ENCODE measurements at regions not wholly inside any gene's neighbourhood (a gene's known extent, or its start where the extent isn't known, plus 50 kb on each side); places are given as distances from the start of the nearest gene placed in this dataset.

DNA sequence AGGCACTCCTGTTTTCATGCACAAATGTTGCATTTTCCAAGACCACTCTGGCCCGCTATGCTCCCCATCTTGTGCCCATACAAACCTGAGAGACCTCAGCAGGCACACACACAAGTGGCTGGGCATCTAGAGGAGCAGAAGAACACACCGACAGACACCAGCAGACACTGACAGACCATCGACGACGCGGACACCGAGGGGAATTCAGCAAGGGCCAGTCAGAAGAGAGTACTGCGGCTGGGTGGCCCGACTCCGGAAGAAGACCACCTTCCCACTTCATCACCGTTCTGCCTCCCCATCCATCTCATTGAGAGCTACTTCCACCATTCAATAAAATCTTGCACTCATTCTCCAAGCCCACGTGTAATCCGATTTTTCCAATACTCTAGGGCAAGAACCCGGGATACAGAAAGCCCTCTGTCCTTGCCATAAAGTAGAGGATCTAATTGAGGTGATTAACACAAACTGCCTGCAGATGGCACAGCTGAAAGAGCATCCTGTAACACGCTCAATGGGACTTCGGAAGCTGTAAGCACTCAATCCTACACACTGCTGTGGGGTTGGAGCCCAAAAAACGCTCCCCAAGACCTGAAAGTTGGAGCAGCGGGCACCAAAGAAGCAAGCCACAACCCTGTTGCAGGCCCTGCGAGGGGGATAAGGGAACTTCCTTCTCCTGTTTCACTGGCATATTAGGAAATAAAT is 780.9 kb downstream of the ARAP2 start:
- H3K27ac Mint-ChIP-seq, result no peak overlapping the region
- no peak overlapping the region for H3K4me3 Mint-ChIP-seq
- ATAC-seq (no peak), DNase-seq (no peak)
- no peaks in the 10 kb centered on the region for H3K27me3 Mint-ChIP-seq
- H3K4me1 Mint-ChIP-seq, result no peaks in the 10 kb centered on the region
- H3K9me3 Mint-ChIP-seq, result peaks cover 6 to 16% of the 10 kb centered on the region in 2 donors

DNA sequence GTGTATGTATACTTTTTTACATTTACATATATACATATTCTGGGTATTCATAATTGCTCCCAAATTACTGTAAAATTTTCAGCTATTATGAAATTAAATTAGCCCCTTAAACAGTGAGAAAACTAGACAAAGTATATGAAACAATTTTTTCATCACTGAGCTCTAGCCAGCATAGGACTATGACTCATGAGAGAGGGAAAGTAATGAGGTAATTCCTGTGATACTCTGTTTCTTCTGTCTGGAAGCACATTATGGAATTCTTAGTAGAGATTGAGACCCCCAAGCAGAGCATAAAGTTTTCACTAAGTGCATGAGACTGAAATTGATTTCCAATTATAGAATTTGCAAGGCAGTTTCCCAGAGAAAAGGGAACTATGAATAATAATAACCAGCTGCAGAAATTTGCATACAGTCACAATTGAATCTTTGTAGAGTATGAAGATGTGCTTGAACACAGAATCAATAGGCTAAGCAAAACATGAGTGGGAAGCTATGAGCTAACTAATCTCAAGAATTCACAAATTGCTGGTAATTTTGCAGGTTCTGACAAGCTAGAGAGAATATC is 779.3 kb downstream of the ARAP2 start:
- H3K9me3 Mint-ChIP-seq, result peaks cover 0 to 4% of the 10 kb centered on the region in 2 donors
- H3K27me3 Mint-ChIP-seq, result no peaks in the 10 kb centered on the region
- no peak for ATAC-seq
- H3K4me3 Mint-ChIP-seq, result no peak overlapping the region
- H3K27ac Mint-ChIP-seq, result no peak overlapping the region
- no peaks in the 10 kb centered on the region for H3K4me1 Mint-ChIP-seq
- DNase-seq, result no peak

DNA sequence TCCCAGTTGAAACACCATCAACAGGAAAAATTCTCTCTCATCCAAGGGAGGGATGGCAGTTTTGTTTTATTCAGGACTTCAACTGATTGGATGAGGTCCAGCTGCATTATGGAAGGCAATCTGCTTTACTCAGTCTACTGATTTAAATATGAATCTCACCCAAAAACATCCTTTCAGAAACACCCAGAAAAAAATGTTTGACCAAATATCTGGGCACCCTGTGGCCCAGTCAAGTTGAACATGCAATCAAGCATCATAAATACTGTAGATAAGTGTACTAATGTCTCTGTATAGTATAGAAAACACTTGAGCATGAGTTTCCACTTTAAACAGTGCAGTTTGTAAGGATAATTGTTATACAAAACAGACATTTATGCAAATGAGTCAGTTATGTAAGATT is 753.2 kb downstream of the ARAP2 start:
- Mint-ChIP-seq H3K9me3 (peaks cover 0 to 4% of the 10 kb centered on the region in 2 donors), H3K4me3 (no peak overlapping the region), H3K4me1 (no peaks in the 10 kb centered on the region), H3K27ac (no peak overlapping the region), H3K27me3 (no peaks in the 10 kb centered on the region)
- no peak for DNase-seq
- no peak for ATAC-seq

DNA sequence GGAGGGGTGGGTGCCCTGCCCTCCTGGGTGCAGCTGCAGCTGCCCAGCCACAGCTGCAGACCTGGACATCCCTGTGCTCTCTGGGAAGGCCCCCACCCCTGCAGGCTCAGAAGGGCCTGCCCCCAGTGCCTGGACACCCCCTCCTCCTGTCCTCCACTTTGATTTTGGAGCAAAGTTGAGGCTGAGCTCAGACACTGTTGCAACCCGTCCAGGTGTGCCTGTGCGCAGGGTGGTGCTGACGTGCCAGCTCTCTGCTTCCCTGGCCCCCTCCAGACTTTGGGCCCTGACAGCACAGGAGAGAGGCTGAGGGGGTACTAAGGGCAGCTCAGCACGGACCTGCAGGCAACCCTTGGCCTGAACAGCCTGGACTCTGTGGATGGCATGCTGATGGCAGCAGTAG is 750.3 kb downstream of the ARAP2 start:
- peak overlapping the region in 1 of 2 donors; percentile 19 for H3K27ac Mint-ChIP-seq
- no peak for DNase-seq
- no peaks in the 10 kb centered on the region for H3K27me3 Mint-ChIP-seq
- no peaks in the 10 kb centered on the region for H3K4me1 Mint-ChIP-seq
- peak; percentile 33 for ATAC-seq
- peaks cover 0 to 7% of the 10 kb centered on the region in 2 donors for H3K9me3 Mint-ChIP-seq
- H3K4me3 Mint-ChIP-seq, result no peak overlapping the region

DNA sequence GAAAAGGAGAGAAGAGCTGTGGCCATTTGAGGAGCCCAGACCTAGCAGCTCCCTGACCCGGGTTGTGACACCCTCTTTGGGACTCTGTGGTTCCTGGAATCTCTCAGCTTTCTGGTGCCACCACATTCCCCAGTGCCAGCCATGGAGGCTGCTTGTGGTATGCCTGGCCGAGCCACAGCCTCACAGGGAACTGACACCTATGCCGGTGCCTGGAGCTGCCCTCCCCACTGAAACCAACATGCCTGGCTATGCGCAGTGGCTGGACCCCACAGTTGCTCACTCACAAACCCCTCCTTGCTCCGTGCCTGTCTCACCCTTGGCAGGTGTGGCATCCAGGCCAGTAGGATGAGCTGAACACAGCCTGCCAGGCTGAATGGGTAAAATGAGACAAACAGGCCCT is 749.4 kb downstream of the ARAP2 start:
- H3K27me3 Mint-ChIP-seq, result no peaks in the 10 kb centered on the region
- H3K9me3 Mint-ChIP-seq, result peaks cover 0 to 5% of the 10 kb centered on the region in 2 donors
- ATAC-seq (no peak), DNase-seq (no peak)
- H3K27ac Mint-ChIP-seq, result no peak overlapping the region
- H3K4me3 Mint-ChIP-seq, result no peak overlapping the region
- no peaks in the 10 kb centered on the region for H3K4me1 Mint-ChIP-seq

- no peak overlapping the region for H3K27ac Mint-ChIP-seq
- H3K4me1 Mint-ChIP-seq, result no peaks in the 10 kb centered on the region
- no peak overlapping the region for H3K4me3 Mint-ChIP-seq
- H3K9me3 Mint-ChIP-seq, result peaks cover 0 to 5% of the 10 kb centered on the region in 2 donors
- DNase-seq, result no peak
- no peaks in the 10 kb centered on the region for H3K27me3 Mint-ChIP-seq
- no peak for ATAC-seq
These were observed 743.5 kb downstream of the ARAP2 start for GRCh38 chr4:35500812-35501211.

- Mint-ChIP-seq H3K4me1 (no peaks in the 10 kb centered on the region), H3K9me3 (no peaks in the 10 kb centered on the region), H3K27me3 (no peaks in the 10 kb centered on the region), H3K4me3 (no peak overlapping the region), H3K27ac (no peak overlapping the region)
- ATAC-seq (no peak), DNase-seq (no peak)
These were observed 740.9 kb downstream of the ARAP2 start for GRCh38 chr4:35503435-35503834.

GRCh38 chr4:35506161-35506560 is 738.2 kb downstream of the ARAP2 start:
- Mint-ChIP-seq H3K4me1 (no peaks in the 10 kb centered on the region), H3K27me3 (no peaks in the 10 kb centered on the region), H3K27ac (no peak overlapping the region), H3K4me3 (no peak overlapping the region), H3K9me3 (no peaks in the 10 kb centered on the region)
- DNase-seq (no peak), ATAC-seq (no peak)

GRCh38 chr4:35511851-35512250 is 732.5 kb downstream of the ARAP2 start:
- ATAC-seq (no peak), DNase-seq (no peak)
- H3K4me1 Mint-ChIP-seq, result no peaks in the 10 kb centered on the region
- H3K9me3 Mint-ChIP-seq, result no peaks in the 10 kb centered on the region
- no peaks in the 10 kb centered on the region for H3K27me3 Mint-ChIP-seq
- no peak overlapping the region for H3K4me3 Mint-ChIP-seq
- no peak overlapping the region for H3K27ac Mint-ChIP-seq

DNA sequence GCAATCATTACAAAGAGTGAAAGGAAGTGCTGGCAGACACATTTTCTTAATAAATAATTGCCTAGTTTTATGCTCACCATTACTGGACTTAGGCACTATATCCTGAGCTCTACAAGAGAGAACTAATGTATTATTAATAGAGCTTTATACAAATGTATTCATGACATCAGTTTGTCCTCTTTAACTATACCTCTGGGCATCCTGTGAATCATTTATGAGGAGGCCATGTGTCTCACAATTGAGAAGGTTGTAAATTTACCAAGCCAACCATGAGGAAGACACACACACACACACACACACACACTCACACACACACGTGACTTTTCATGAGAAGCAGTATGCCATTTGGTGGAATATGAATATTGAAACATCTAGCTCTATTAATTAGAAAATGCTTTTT is 728.2 kb downstream of the ARAP2 start:
- Mint-ChIP-seq H3K27ac (no peak overlapping the region), H3K4me1 (no peaks in the 10 kb centered on the region), H3K4me3 (no peak overlapping the region), H3K27me3 (no peaks in the 10 kb centered on the region), H3K9me3 (no peaks in the 10 kb centered on the region)
- ATAC-seq, result no peak
- no peak for DNase-seq

GRCh38 chr4:35520059-35520458 is 724.3 kb downstream of the ARAP2 start:
- Mint-ChIP-seq H3K9me3 (peaks cover 0 to 5% of the 10 kb centered on the region in 2 donors), H3K4me3 (no peak overlapping the region), H3K4me1 (no peaks in the 10 kb centered on the region), H3K27ac (no peak overlapping the region), H3K27me3 (no peaks in the 10 kb centered on the region)
- ATAC-seq (no peak), DNase-seq (no peak)

- H3K9me3 Mint-ChIP-seq, result peaks cover 0 to 5% of the 10 kb centered on the region in 2 donors
- DNase-seq (no peak), ATAC-seq (no peak)
- no peaks in the 10 kb centered on the region for H3K4me1 Mint-ChIP-seq
- H3K27ac Mint-ChIP-seq, result no peak overlapping the region
- no peak overlapping the region for H3K4me3 Mint-ChIP-seq
- no peaks in the 10 kb centered on the region for H3K27me3 Mint-ChIP-seq
These were observed 722.6 kb downstream of the ARAP2 start for GRCh38 chr4:35521682-35522081.

DNA sequence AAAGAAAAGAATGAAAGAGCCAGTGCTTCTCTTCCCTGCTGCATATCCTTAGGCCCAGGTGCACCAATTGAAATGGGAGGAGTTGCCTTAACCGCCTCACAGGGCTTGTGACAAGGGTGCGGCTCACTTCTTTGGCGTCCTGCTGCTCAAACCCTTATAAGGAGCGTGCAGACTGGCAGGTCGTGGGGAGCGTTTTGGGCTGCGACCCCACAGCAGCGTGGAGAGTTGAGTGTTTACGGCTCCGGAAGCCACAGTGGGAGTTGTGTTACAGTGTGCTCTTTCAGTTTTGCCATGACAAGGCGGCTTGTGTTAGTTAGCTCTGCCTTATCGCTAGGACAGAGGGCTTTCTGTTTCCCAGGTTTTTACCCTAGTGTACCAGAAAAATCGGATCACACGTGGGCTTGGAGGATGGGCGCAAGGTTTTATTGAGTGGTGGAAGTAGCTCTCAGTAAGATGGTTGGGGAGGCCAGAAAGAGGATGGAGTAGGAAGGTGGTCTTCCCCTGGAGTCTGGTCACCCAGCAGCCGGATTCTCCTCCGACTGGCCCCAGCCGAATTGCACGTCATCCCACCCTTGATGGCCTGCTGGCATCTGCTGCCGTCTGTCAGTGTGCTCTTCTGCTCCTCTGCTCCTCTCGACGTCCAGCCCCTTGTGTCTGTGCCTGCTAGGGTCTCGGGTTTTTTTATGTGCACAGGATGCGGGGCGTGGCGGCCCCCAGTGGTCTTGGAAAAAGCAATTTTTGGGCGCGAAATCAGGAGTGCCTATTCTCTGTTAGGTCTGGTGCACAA is 718.9 kb downstream of the ARAP2 start:
- peak; percentile 88 for ATAC-seq
- H3K27ac Mint-ChIP-seq, result no peak overlapping the region
- peak overlapping the region; percentile 27 for H3K4me3 Mint-ChIP-seq
- H3K4me1 Mint-ChIP-seq, result no peaks in the 10 kb centered on the region
- no peaks in the 10 kb centered on the region for H3K27me3 Mint-ChIP-seq
- peak in 1 of 2 donors; percentile 16 for DNase-seq
- H3K9me3 Mint-ChIP-seq, result peaks cover 0 to 5% of the 10 kb centered on the region in 2 donors

DNA sequence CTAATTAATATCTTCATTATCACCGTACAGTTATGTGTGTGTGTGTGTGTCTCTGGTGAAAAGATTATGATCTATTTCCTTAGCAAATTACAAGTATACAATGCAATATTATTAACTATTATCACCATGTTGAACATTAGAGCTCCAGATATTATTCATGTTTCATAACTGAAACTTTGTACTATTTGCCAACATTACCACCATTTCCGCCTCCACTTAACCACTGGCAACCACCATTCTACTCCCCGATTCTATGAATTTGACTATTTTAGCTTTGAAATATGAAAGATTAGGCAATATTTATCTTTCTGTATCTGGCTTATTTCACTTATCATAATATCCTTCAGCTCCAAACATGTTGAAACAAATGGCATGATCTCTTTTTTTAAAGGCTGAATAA is 717.9 kb downstream of the ARAP2 start:
- Mint-ChIP-seq H3K4me1 (no peaks in the 10 kb centered on the region), H3K27me3 (no peaks in the 10 kb centered on the region), H3K4me3 (no peak overlapping the region), H3K9me3 (peaks cover 0 to 5% of the 10 kb centered on the region in 2 donors), H3K27ac (no peak overlapping the region)
- DNase-seq (no peak), ATAC-seq (no peak)

- DNase-seq, result no peak
- Mint-ChIP-seq H3K27ac (no peak overlapping the region), H3K9me3 (peaks cover 0 to 4% of the 10 kb centered on the region in 2 donors), H3K4me1 (no peaks in the 10 kb centered on the region), H3K27me3 (no peaks in the 10 kb centered on the region), H3K4me3 (no peak overlapping the region)
- no peak for ATAC-seq
These were observed 709.4 kb downstream of the ARAP2 start for GRCh38 chr4:35534962-35535361.

DNA sequence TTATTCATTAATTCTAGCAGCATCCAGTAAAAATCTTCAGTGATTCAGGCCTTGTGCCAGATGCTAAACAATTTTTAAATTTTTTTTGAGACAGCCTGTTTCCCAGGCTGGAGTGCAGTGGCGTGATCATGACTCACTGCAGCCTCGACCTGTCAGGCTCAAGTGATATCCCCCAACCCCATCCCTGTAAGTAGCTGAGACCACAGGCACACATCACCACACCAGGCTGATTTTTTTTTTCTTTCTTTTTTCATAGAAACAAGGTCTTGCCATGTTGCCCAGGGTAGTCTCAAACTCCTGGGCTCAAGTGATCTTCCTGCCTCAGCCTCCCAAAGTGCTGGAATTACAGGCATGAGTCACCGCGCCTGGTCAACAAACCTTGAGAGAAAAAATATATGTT is 705.5 kb downstream of the ARAP2 start:
- Mint-ChIP-seq H3K4me1 (no peaks in the 10 kb centered on the region), H3K4me3 (no peak overlapping the region), H3K27me3 (no peaks in the 10 kb centered on the region), H3K9me3 (peaks cover 0 to 12% of the 10 kb centered on the region in 2 donors), H3K27ac (no peak overlapping the region)
- no peak for ATAC-seq
- DNase-seq, result no peak

Measured in stimulated activated naive CD8-positive, alpha-beta T cell treated with anti-CD3 and anti-CD28 coated beads, Interleukin-15, amount 100 ng/mL, for 72 hours (primary cell).